Activated CD8-positive, alpha-beta memory T cell treated with anti-CD3 and anti-CD28 coated beads for 4 hours (primary cell): ENCODE measurements at regions not wholly inside any gene's neighbourhood (a gene's known extent, or its start where the extent isn't known, plus 50 kb on each side); places are given as distances from the start of the nearest gene placed in this dataset.
A peak's percentile ranks its signal among the peaks of the same experiment; 100 is the strongest.

Experiments
- DNase-seq, 2 donors: peaks; one replicate each; pipeline ENCODE4 v3.0.0-alpha.2; 2020; ENCODE audit warnings: low read depth in 2 of 2

- DNase-seq = no peak
These were observed 813.6 kb upstream of the ALCAM start for GRCh38 chr3:104553121-104553520.

- DNase-seq = no peak
These were observed 812.3 kb upstream of the ALCAM start for GRCh38 chr3:104554425-104554824.

- no peak for DNase-seq
These were observed 811.0 kb upstream of the ALCAM start for GRCh38 chr3:104555728-104556127.

- no peak for DNase-seq
These were observed 810.2 kb upstream of the ALCAM start for GRCh38 chr3:104556372-104557078.

GRCh38 chr3:104561324-104561723 is 805.4 kb upstream of the ALCAM start:
- no peak for DNase-seq

GRCh38 chr3:104564045-104564643 is 802.6 kb upstream of the ALCAM start:
- DNase-seq = peak; percentile 3 to 15

GRCh38 chr3:104566054-104566453 is 800.7 kb upstream of the ALCAM start:
- no peak for DNase-seq

- no peak for DNase-seq
These were observed 791.1 kb upstream of the ALCAM start for GRCh38 chr3:104575634-104576033.

- no peak for DNase-seq
These were observed 788.2 kb upstream of the ALCAM start for GRCh38 chr3:104578558-104578957.

- no peak for DNase-seq
These were observed 784.6 kb upstream of the ALCAM start for GRCh38 chr3:104582092-104582491.

- DNase-seq = no peak
These were observed 782.0 kb upstream of the ALCAM start for GRCh38 chr3:104584682-104585081.

GRCh38 chr3:104586344-104586743 is 780.4 kb upstream of the ALCAM start:
- no peak for DNase-seq

GRCh38 chr3:104588442-104588841 is 778.3 kb upstream of the ALCAM start:
- no peak for DNase-seq

- DNase-seq = no peak
These were observed 774.9 kb upstream of the ALCAM start for GRCh38 chr3:104591776-104592175.

- no peak for DNase-seq
These were observed 772.2 kb upstream of the ALCAM start for GRCh38 chr3:104594491-104594890.

GRCh38 chr3:104596054-104596453 is 770.7 kb upstream of the ALCAM start:
- no peak for DNase-seq

- no peak for DNase-seq
These were observed 770.2 kb upstream of the ALCAM start for GRCh38 chr3:104596551-104596950.

- DNase-seq = no peak
These were observed 767.7 kb upstream of the ALCAM start for GRCh38 chr3:104598848-104599511.

GRCh38 chr3:104604326-104605010 is 762.2 kb upstream of the ALCAM start:
- no peak for DNase-seq

- no peak for DNase-seq
These were observed 759.9 kb upstream of the ALCAM start for GRCh38 chr3:104606812-104607211.

GRCh38 chr3:104610730-104611652 is 755.7 kb upstream of the ALCAM start:
- no peak for DNase-seq
